A673 (cell line): ENCODE measurements at regions not wholly inside any gene's neighbourhood (a gene's known extent, or its start where the extent isn't known, plus 50 kb on each side); places are given as distances from the start of the nearest gene placed in this dataset.

ENCODE experiments used
- BruUV-seq: library from RNA; stranded (reverse); fragments of 400-500 nt; replicated peaks from 2 replicates; lab custom pipeline; 2021; lab: Mats Ljungman, UMichigan
- CTCF ChIA-PET: fragments of 300-600 bp; sonication (Branson Sonifier 250); formaldehyde crosslinking; loops from one replicate; lab custom pipeline; 2022; ENCODE audit warnings: antibody characterized with exemption; lab: Charles Lee
- POLR2A ChIA-PET: fragments of 300-600 bp; sonication (Branson Sonifier 250); formaldehyde crosslinking; loops from one replicate; lab custom pipeline; 2022; ENCODE audit warnings: antibody characterized with exemption; ENCODE audit not compliant: low non-redundant PET; lab: Charles Lee
- DNase-seq: peaks from one replicate; pipeline ENCODE4 v3.0.0-alpha.2; 2015; ENCODE audit warnings: low spot score
- H3K27ac ChIP-seq: fragments of 200-600 bp; sonication (generic); 2 replicates; pipeline ENCODE4 v1.5.1; 2016; ENCODE audit warnings: mixed run types, low read depth, mild to moderate bottlenecking, mixed read lengths, antibody characterized with exemption, low read length; ENCODE audit not compliant: poor library complexity, severe bottlenecking
- H3K27me3 ChIP-seq: fragments of 200-600 bp; sonication (generic); replicated peaks from 2 replicates; pipeline ENCODE4 v1.6.1; 2017; ENCODE audit warnings: mixed run types, low read depth, mild to moderate bottlenecking, mixed read lengths, antibody characterized with exemption, low read length; ENCODE audit not compliant: insufficient read depth, poor library complexity
- H3K36me3 ChIP-seq: fragments of 200-600 bp; sonication (generic); 2 replicates; pipeline ENCODE4 v1.6.1; 2016; ENCODE audit warnings: mixed run types, mild to moderate bottlenecking, mixed read lengths, antibody characterized with exemption, low read length; ENCODE audit not compliant: insufficient read depth, poor library complexity, severe bottlenecking
- H3K4me1 ChIP-seq: fragments of 200-600 bp; sonication (generic); 2 replicates; pipeline ENCODE4 v1.6.1; 2017; ENCODE audit warnings: mixed run types, mild to moderate bottlenecking, mixed read lengths, antibody characterized with exemption, low read length; ENCODE audit not compliant: insufficient read depth, poor library complexity, severe bottlenecking
- H3K4me3 ChIP-seq: fragments of 200-600 bp; sonication (generic); 2 replicates; pipeline ENCODE4 v1.5.1; 2016; ENCODE audit warnings: low read depth, mixed run types, mild to moderate bottlenecking, mixed read lengths, low read length; ENCODE audit not compliant: poor library complexity, severe bottlenecking
- H3K9me3 ChIP-seq: fragments of 200-600 bp; sonication (generic); 2 replicates; pipeline ENCODE4 v1.6.1; 2016; ENCODE audit warnings: mixed run types, low read depth, mild to moderate bottlenecking, mixed read lengths, antibody characterized with exemption, low read length; ENCODE audit not compliant: poor library complexity, severe bottlenecking
- CTCF ChIP-seq: fragments of 300-800, 200-600 bp; sonication (generic); conservative IDR thresholded peaks from 2 replicates; pipeline ENCODE4 v1.5.1; 2017; ENCODE audit warnings: low read depth, mild to moderate bottlenecking, antibody characterized with exemption, low read length, moderate library complexity, mixed read lengths
- EZH2 ChIP-seq: fragments of 200-600 bp; sonication (generic); IDR thresholded peaks from 2 replicates; pipeline ENCODE4 v1.6.1; 2017; ENCODE audit warnings: borderline replicate concordance, low read depth, mild to moderate bottlenecking, mixed read lengths, antibody characterized with exemption, low read length; ENCODE audit not compliant: poor library complexity, severe bottlenecking
- intact Hi-C: fragments of 100-400 bp; cut with micrococcal nuclease; formaldehyde crosslinking; loops from one replicate; pipeline ENCODE4 v1.10.0; 2022; ENCODE audit not compliant: unreplicated experiment

GRCh38 chrX:113274345-113274744 lies 433.7 kb upstream of the AMOT start:
- intact Hi-C loops: no loop called here
- H3K4me3 ChIP-seq: no peak overlapping the region
- no TSS peak for BruUV-seq
- no peak overlapping the region for H3K27ac ChIP-seq
- H3K4me1 ChIP-seq: no peaks in the 10 kb centered on the region
- TF ChIP-seq EZH2 (no peak), CTCF (no peak)
- ChIA-PET POLR2A (no interaction called here), CTCF (no interaction called here)
- H3K36me3 ChIP-seq: no peaks in the 10 kb centered on the region
- no peaks in the 10 kb centered on the region for H3K27me3 ChIP-seq
- DNase-seq: no peak
- no peaks in the 10 kb centered on the region for H3K9me3 ChIP-seq

GRCh38 chrX:113269203-113269602 lies 428.6 kb upstream of the AMOT start:
- H3K4me1 ChIP-seq: no peaks in the 10 kb centered on the region
- CTCF ChIA-PET: no interaction called here
- no peak overlapping the region for H3K27ac ChIP-seq
- DNase-seq: no peak
- TF ChIP-seq EZH2 (no peak), CTCF (no peak)
- intact Hi-C loops: no loop called here
- POLR2A ChIA-PET: no interaction called here
- no peaks in the 10 kb centered on the region for H3K36me3 ChIP-seq
- no TSS peak for BruUV-seq
- no peak overlapping the region for H3K4me3 ChIP-seq
- H3K9me3 ChIP-seq: no peaks in the 10 kb centered on the region
- no peaks in the 10 kb centered on the region for H3K27me3 ChIP-seq

GRCh38 chrX:113260474-113260873 lies 419.8 kb upstream of the AMOT start:
- intact Hi-C loops: no loop called here
- POLR2A ChIA-PET: no interaction called here
- BruUV-seq: no TSS peak

More at GRCh38 chrX:113260474-113260873, 419.8 kb upstream of the AMOT start:
- CTCF ChIA-PET: no interaction called here
- DNase-seq: no peak
- TF ChIP-seq EZH2 (no peak), CTCF (0 out of 2 replicates have a peak, but pooled peaks have one; percentile 16)
- Histone ChIP-seq H3K9me3 (no peaks in the 10 kb centered on the region), H3K4me1 (no peaks in the 10 kb centered on the region), H3K27me3 (no peaks in the 10 kb centered on the region), H3K4me3 (no peak overlapping the region), H3K27ac (no peak overlapping the region), H3K36me3 (no peaks in the 10 kb centered on the region)
